Hepatocyte (in vitro differentiated cells): ENCODE measurements at regions not wholly inside any gene's neighbourhood (a gene's known extent, or its start where the extent isn't known, plus 50 kb on each side); places are given as distances from the start of the nearest gene placed in this dataset.

Experiments used
- DNase-seq: peaks from one replicate; pipeline ENCODE4 v3.0.0-alpha.2; 2016; ENCODE audit warnings: low spot score
- H2AFZ ChIP-seq: fragments of 200-600 bp; sonication (generic); 2 replicates; pipeline ENCODE4 v1.6.0; 2016; ENCODE audit warnings: antibody characterized with exemption, mild to moderate bottlenecking
- H3K27ac ChIP-seq: fragments of 200-600 bp; sonication (generic); 2 replicates; pipeline ENCODE4 v1.5.1; 2016; ENCODE audit warnings: mild to moderate bottlenecking
- H3K27me3 ChIP-seq: fragments of 200-600 bp; sonication (generic); 2 replicates; pipeline ENCODE4 v1.6.1; 2016
- H3K36me3 ChIP-seq: fragments of 200-600 bp; sonication (generic); replicated peaks from 2 replicates; pipeline ENCODE4 v1.5.1; 2016; ENCODE audit warnings: low read depth; ENCODE audit not compliant: insufficient read depth
- H3K4me1 ChIP-seq: fragments of 200-600 bp; sonication (generic); 2 replicates; pipeline ENCODE4 v1.5.1; 2016; ENCODE audit warnings: mild to moderate bottlenecking, moderate library complexity; ENCODE audit not compliant: insufficient read depth
- H3K4me2 ChIP-seq: fragments of 200-600 bp; sonication (generic); 2 replicates; pipeline ENCODE4 v1.6.0; 2016
- H3K4me3 ChIP-seq: fragments of 200-600 bp; sonication (generic); 2 replicates; pipeline ENCODE4 v1.5.1; 2016; ENCODE audit warnings: mild to moderate bottlenecking
- H3K79me2 ChIP-seq: fragments of 200-600 bp; sonication (generic); 2 replicates; pipeline ENCODE4 v1.6.0; 2017; ENCODE audit warnings: mild to moderate bottlenecking
- H3K9me2 ChIP-seq: fragments of 200-600 bp; sonication (generic); replicated peaks from 2 replicates; pipeline ENCODE4 v1.6.0; 2017; ENCODE audit warnings: mild to moderate bottlenecking; ENCODE audit not compliant: insufficient read depth
- H3K9me3 ChIP-seq: fragments of 200-600 bp; sonication (generic); 2 replicates; pipeline ENCODE4 v1.5.1; 2016; ENCODE audit warnings: low read depth, mild to moderate bottlenecking
- H4K20me1 ChIP-seq: fragments of 200-600 bp; sonication (generic); 2 replicates; pipeline ENCODE4 v1.6.0; 2016; ENCODE audit warnings: mild to moderate bottlenecking; ENCODE audit not compliant: insufficient read depth, poor library complexity, severe bottlenecking
- CTCF ChIP-seq: fragments of 200-600 bp; sonication (generic); IDR thresholded peaks from 2 replicates; pipeline ENCODE4 v1.5.1; 2016; ENCODE audit warnings: antibody characterized with exemption, mild to moderate bottlenecking; ENCODE audit not compliant: poor library complexity
- EZH2 ChIP-seq: fragments of 200-600 bp; sonication (generic); IDR thresholded peaks from 2 replicates; pipeline ENCODE4 v1.6.1; 2016; ENCODE audit warnings: antibody characterized with exemption, mild to moderate bottlenecking, borderline replicate concordance
- EZH2phosphoT487 ChIP-seq: fragments of 200-600 bp; sonication (generic); IDR thresholded peaks from one replicate; pipeline ENCODE4 v1.6.1; 2018; ENCODE audit warnings: antibody characterized with exemption, mild to moderate bottlenecking, low read depth, moderate library complexity; ENCODE audit not compliant: unreplicated experiment, severe bottlenecking
- WGBS: methylation state at CpG from one replicate; pipeline ENCODE4 v1.1.6; 2016; ENCODE audit warnings: low lambda C conversion rate; ENCODE audit errors: missing lambda C conversion rate; 5-methylcytosine and 5-hydroxymethylcytosine counted together

GRCh38 chr14:42149609-42150261 is 543.1 kb downstream of the LRFN5 start:
- Histone ChIP-seq H3K27ac (no peak overlapping the region), H3K9me2 (no peaks in the 10 kb centered on the region), H3K36me3 (no peaks in the 10 kb centered on the region), H4K20me1 (no peaks in the 10 kb centered on the region), H3K79me2 (no peaks in the 10 kb centered on the region), H3K4me1 (no peaks in the 10 kb centered on the region), H3K4me2 (no peak overlapping the region), H3K27me3 (no peaks in the 10 kb centered on the region), H3K9me3 (no peaks in the 10 kb centered on the region), H3K4me3 (no peak overlapping the region), H2AFZ (no peak overlapping the region)
- TF ChIP-seq EZH2phosphoT487 (no peak), CTCF (no peak), EZH2 (no peak)
- DNase-seq = no peak
- WGBS = 94% methylated on average over 1 of the region's 1 CpG

- no peak for TF ChIP-seq CTCF
- no peak for TF ChIP-seq EZH2
- TF ChIP-seq EZH2phosphoT487 = no peak
- Histone ChIP-seq H3K4me2 (no peak overlapping the region), H3K9me2 (no peaks in the 10 kb centered on the region), H3K27ac (no peak overlapping the region), H3K36me3 (no peaks in the 10 kb centered on the region), H4K20me1 (no peaks in the 10 kb centered on the region), H3K4me3 (no peak overlapping the region), H3K79me2 (no peaks in the 10 kb centered on the region), H3K27me3 (no peaks in the 10 kb centered on the region), H3K9me3 (no peaks in the 10 kb centered on the region), H3K4me1 (no peaks in the 10 kb centered on the region), H2AFZ (peak overlapping the region; percentile 0)
- DNase-seq = no peak
- WGBS = 69% methylated on average over 4 of the region's 4 CpGs
Observed at GRCh38 chr14:42145766-42146165, 539.1 kb downstream of the LRFN5 start.

- H3K4me1 ChIP-seq = no peaks in the 10 kb centered on the region
- 93% methylated on average over 2 of the region's 2 CpGs for WGBS
- H3K27me3 ChIP-seq = no peaks in the 10 kb centered on the region
- TF ChIP-seq EZH2 (no peak), CTCF (no peak), EZH2phosphoT487 (no peak)
- no peaks in the 10 kb centered on the region for H3K9me3 ChIP-seq
- no peak overlapping the region for H3K27ac ChIP-seq
- no peaks in the 10 kb centered on the region for H4K20me1 ChIP-seq
- H2AFZ ChIP-seq = no peak overlapping the region
- no peaks in the 10 kb centered on the region for H3K9me2 ChIP-seq
- no peaks in the 10 kb centered on the region for H3K79me2 ChIP-seq
- H3K36me3 ChIP-seq = no peaks in the 10 kb centered on the region
- DNase-seq = no peak
- H3K4me2 ChIP-seq = no peak overlapping the region
- no peak overlapping the region for H3K4me3 ChIP-seq
Observed at GRCh38 chr14:42143114-42143513, 536.4 kb downstream of the LRFN5 start.

- Histone ChIP-seq H3K79me2 (no peaks in the 10 kb centered on the region), H3K36me3 (no peaks in the 10 kb centered on the region), H3K4me2 (no peak overlapping the region), H4K20me1 (no peaks in the 10 kb centered on the region), H3K27me3 (no peaks in the 10 kb centered on the region), H3K9me3 (no peaks in the 10 kb centered on the region), H2AFZ (no peak overlapping the region), H3K4me3 (no peak overlapping the region), H3K9me2 (no peaks in the 10 kb centered on the region), H3K27ac (no peak overlapping the region), H3K4me1 (no peaks in the 10 kb centered on the region)
- no peak for TF ChIP-seq EZH2
- no peak for DNase-seq
- 93% methylated on average over 2 of the region's 2 CpGs for WGBS
Observed at GRCh38 chr14:42141328-42141727, 534.7 kb downstream of the LRFN5 start.
